GM23338 (cell line): ENCODE measurements at regions not wholly inside any gene's neighbourhood (a gene's known extent, or its start where the extent isn't known, plus 50 kb on each side); places are given as distances from the start of the nearest gene placed in this dataset.

ENCODE experiments used
- ATAC-seq: fragments of 200-7000 bp; cut with Tn5 transposase; 3 replicates; pipeline ENCODE4 v1.9.1; 2020
- DNase-seq: peaks from one replicate; pipeline ENCODE4 v3.0.0-alpha.2; 2015; ENCODE audit warnings: low spot score
- H2AFZ ChIP-seq: fragments of 200-600 bp; sonication (generic); 2 replicates; pipeline ENCODE4 v1.8.0; 2016; ENCODE audit warnings: antibody characterized with exemption, mild to moderate bottlenecking, moderate library complexity
- H3F3A ChIP-seq: fragments of 200-600 bp; sonication (generic); replicated peaks from 2 replicates; pipeline ENCODE4 v1.8.0; 2017; ENCODE audit warnings: antibody characterized with exemption, mixed run types, low read depth
- H3K27ac ChIP-seq: fragments of 200-600 bp; sonication (generic); 2 replicates; pipeline ENCODE4 v1.6.1; 2016; ENCODE audit warnings: low read depth
- H3K27me3 ChIP-seq: fragments of 200-600 bp; sonication (generic); 2 replicates; pipeline ENCODE4 v1.8.0; 2016; ENCODE audit warnings: mild to moderate bottlenecking, mixed run types, moderate library complexity; ENCODE audit not compliant: insufficient read depth
- H3K36me3 ChIP-seq: fragments of 200-600 bp; sonication (generic); 2 replicates; pipeline ENCODE4 v1.8.0; 2016; ENCODE audit warnings: mild to moderate bottlenecking; ENCODE audit not compliant: insufficient read depth
- H3K4me1 ChIP-seq: fragments of 200-600 bp; sonication (generic); 2 replicates; pipeline ENCODE4 v1.8.0; 2016; ENCODE audit warnings: mild to moderate bottlenecking, moderate library complexity; ENCODE audit not compliant: insufficient read depth
- H3K4me2 ChIP-seq: fragments of 200-600 bp; sonication (generic); 2 replicates; pipeline ENCODE4 v1.7.1; 2017; ENCODE audit warnings: mixed run types
- H3K4me3 ChIP-seq: fragments of 200-600 bp; sonication (generic); 2 replicates; pipeline ENCODE4 v1.6.1; 2016; ENCODE audit warnings: mixed run types
- H3K79me2 ChIP-seq: fragments of 200-600 bp; sonication (generic); replicated peaks from 2 replicates; pipeline ENCODE4 v1.8.0; 2017; ENCODE audit warnings: mild to moderate bottlenecking; ENCODE audit not compliant: insufficient read depth
- H3K9me2 ChIP-seq: fragments of 200-600 bp; sonication (generic); 2 replicates; pipeline ENCODE4 v1.8.0; 2017; ENCODE audit not compliant: insufficient read depth
- H4K20me1 ChIP-seq: fragments of 200-600 bp; sonication (generic); replicated peaks from 2 replicates; pipeline ENCODE4 v1.8.0; 2017; ENCODE audit warnings: mild to moderate bottlenecking; ENCODE audit not compliant: insufficient read depth
- H3K27ac Mint-ChIP-seq: 2 replicates; pipeline ENCODE4 v1.8.0; 2020; ENCODE audit warnings: inconsistent platforms, mild to moderate bottlenecking, moderate library complexity, mixed read lengths
- H3K27me3 Mint-ChIP-seq: 3 replicates; pipeline ENCODE4 v1.8.0; 2022; ENCODE audit warnings: low read depth, mild to moderate bottlenecking, moderate library complexity, mixed read lengths, inconsistent platforms; ENCODE audit not compliant: insufficient read depth, poor library complexity
- H3K36me3 Mint-ChIP-seq: 3 replicates; pipeline ENCODE4 v1.8.0; 2021; ENCODE audit warnings: low read depth, mild to moderate bottlenecking, inconsistent platforms, moderate library complexity, mixed read lengths
- H3K4me1 Mint-ChIP-seq: 3 replicates; pipeline ENCODE4 v1.8.0; 2020; ENCODE audit warnings: mild to moderate bottlenecking, inconsistent platforms, mixed read lengths
- H3K4me3 Mint-ChIP-seq: 3 replicates; pipeline ENCODE4 v1.8.0; 2021; ENCODE audit warnings: moderate library complexity, mild to moderate bottlenecking, inconsistent platforms, mixed read lengths
- H3K9me3 Mint-ChIP-seq: 3 replicates; pipeline ENCODE4 v1.8.0; 2020; ENCODE audit warnings: moderate library complexity, mild to moderate bottlenecking, inconsistent platforms, mixed read lengths
- CREB1 ChIP-seq: fragments of 250-450 bp; sonication (Bioruptor Pico); IDR thresholded peaks from 2 replicates; pipeline ENCODE4 v1.5.0; 2020; ENCODE audit warnings: low read depth, mild to moderate bottlenecking, moderate library complexity
- EZH2 ChIP-seq: fragments of 200-600 bp; sonication (generic); IDR thresholded peaks from one replicate; pipeline ENCODE4 v1.8.0; 2017; ENCODE audit warnings: antibody characterized with exemption, mild to moderate bottlenecking, low read depth; ENCODE audit not compliant: unreplicated experiment
- EZH2phosphoT487 ChIP-seq: fragments of 200-600 bp; sonication (generic); IDR thresholded peaks from one replicate; pipeline ENCODE4 v1.8.1; 2018; ENCODE audit warnings: antibody characterized with exemption; ENCODE audit not compliant: unreplicated experiment
- JUNB ChIP-seq: IDR thresholded peaks from one replicate; pipeline ENCODE4 v1.6.1; 2016; ENCODE audit warnings: antibody characterized with exemption; ENCODE audit not compliant: unreplicated experiment
- NANOG ChIP-seq: IDR thresholded peaks from 2 replicates; pipeline ENCODE4 v1.6.1; 2016; ENCODE audit warnings: antibody characterized with exemption, borderline replicate concordance
- POLR2AphosphoS5 ChIP-seq: IDR thresholded peaks from 2 replicates; pipeline ENCODE4 v1.6.1; 2016; ENCODE audit warnings: antibody characterized with exemption, low read depth
- STAT1 ChIP-seq: IDR thresholded peaks from one replicate; pipeline ENCODE4 v1.6.1; 2016; ENCODE audit warnings: antibody characterized with exemption; ENCODE audit not compliant: unreplicated experiment
- TF ChIP-seq, protein P1 (sequence below), 2 experiments: fragments of 200-600 bp in 1 of 2; sonication (generic) in 1 of 2; conservative IDR thresholded peaks; 2 replicates each; pipeline versions ENCODE4 v1.5.1 to v1.6.1; 2016 to 2017; ENCODE audit warnings: antibody characterized with exemption in 2 of 2, low read depth in 2 of 2, mild to moderate bottlenecking in 2 of 2, moderate library complexity in 1 of 2

DNA sequence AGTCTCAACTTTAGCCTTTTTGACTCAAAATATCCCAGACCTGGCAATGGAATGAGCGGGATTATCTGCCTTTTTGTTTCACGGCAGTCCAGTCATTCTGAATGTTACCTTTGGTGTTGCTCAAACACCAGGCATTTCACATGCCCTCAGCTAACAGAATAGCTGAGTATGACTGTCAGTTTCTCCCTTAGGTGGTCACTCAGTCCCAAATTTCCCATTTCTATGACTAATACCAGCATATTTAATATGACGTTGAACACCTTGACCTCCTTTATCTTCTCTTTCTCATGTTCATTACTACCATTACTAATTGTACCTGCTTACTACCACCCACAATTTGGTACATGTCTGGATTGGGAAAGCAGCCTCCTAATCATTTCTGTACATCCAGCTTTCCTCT, 65.2 kb downstream of the EDN1 start:
- Histone ChIP-seq H3K4me2 (peak overlapping the region; percentile 45; the same call in 1 of the 2 replicates), H3K4me1 (peaks cover 25% of the 10 kb centered on the region), H3F3A (peaks cover 4% of the 10 kb centered on the region; the same call in 1 of the 2 replicates), H3K79me2 (no peaks in the 10 kb centered on the region), H4K20me1 (no peaks in the 10 kb centered on the region), H3K9me2 (no peaks in the 10 kb centered on the region; the same call in none of the 2 replicates), H3K27ac (0 out of 2 replicates have a peak overlapping the region, but pooled peaks have one; percentile 64), H3K36me3 (0 out of 2 replicates have a peak, but pooled peaks cover 6% of the 10 kb centered on the region), H2AFZ (no peak overlapping the region), H3K27me3 (no peaks in the 10 kb centered on the region), H3K4me3 (no peak overlapping the region)
- Mint-ChIP-seq H3K9me3 (peaks cover 35% of the 10 kb centered on the region), H3K36me3 (peaks cover 35% of the 10 kb centered on the region), H3K4me1 (peaks cover 21% of the 10 kb centered on the region), H3K27ac (no peak overlapping the region), H3K4me3 (no peak overlapping the region), H3K27me3 (peaks cover 3% of the 10 kb centered on the region)
- TF ChIP-seq CREB1 (CRISPR knock-in tag) = no peak
- TF ChIP-seq STAT1 = no peak
- TF ChIP-seq EZH2phosphoT487 = no peak
- TF ChIP-seq JUNB = no peak
- no peak for TF ChIP-seq NANOG
- TF ChIP-seq POLR2AphosphoS5 = no peak
- ATAC-seq = no peak
- DNase-seq = no peak

DNA sequence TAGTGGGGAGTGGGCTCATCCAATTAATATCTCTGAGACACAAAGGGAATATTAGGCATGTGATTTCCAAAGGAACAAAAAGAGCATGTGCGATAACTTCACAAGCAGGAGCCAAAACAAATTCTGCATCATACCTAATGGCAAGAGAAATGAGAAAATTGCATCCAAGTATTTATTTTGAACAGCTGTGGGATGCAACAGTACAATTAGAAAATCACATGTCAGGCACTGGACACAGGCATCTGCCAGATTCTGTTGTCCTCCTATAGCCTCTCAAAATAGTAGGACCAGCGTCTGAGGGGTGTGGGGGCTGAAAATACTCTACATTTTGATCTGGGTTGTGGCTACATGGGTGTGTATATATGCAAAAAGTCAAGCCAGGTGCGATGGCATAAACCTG, 66.3 kb downstream of the EDN1 start:
- H3K27ac Mint-ChIP-seq = no peak overlapping the region
- H3K27me3 Mint-ChIP-seq = peaks cover 3% of the 10 kb centered on the region
- H3K4me1 Mint-ChIP-seq = peaks cover 21% of the 10 kb centered on the region
- Histone ChIP-seq H3K36me3 (0 out of 2 replicates have a peak, but pooled peaks cover 6% of the 10 kb centered on the region), H3K4me3 (no peak overlapping the region), H3K27me3 (no peaks in the 10 kb centered on the region), H2AFZ (no peak overlapping the region), H4K20me1 (no peaks in the 10 kb centered on the region), H3K4me1 (peaks cover 25% of the 10 kb centered on the region), H3K79me2 (no peaks in the 10 kb centered on the region), H3K9me2 (no peaks in the 10 kb centered on the region; the same call in 1 of the 2 replicates), H3F3A (peaks cover 4% of the 10 kb centered on the region; the same call in 1 of the 2 replicates), H3K4me2 (no peak overlapping the region), H3K27ac (no peak overlapping the region)
- H3K4me3 Mint-ChIP-seq = no peak overlapping the region
- H3K36me3 Mint-ChIP-seq = peaks cover 25% of the 10 kb centered on the region
- ATAC-seq (no peak), DNase-seq (no peak)
- TF ChIP-seq EZH2 = no peak
- TF ChIP-seq, protein P1, sequence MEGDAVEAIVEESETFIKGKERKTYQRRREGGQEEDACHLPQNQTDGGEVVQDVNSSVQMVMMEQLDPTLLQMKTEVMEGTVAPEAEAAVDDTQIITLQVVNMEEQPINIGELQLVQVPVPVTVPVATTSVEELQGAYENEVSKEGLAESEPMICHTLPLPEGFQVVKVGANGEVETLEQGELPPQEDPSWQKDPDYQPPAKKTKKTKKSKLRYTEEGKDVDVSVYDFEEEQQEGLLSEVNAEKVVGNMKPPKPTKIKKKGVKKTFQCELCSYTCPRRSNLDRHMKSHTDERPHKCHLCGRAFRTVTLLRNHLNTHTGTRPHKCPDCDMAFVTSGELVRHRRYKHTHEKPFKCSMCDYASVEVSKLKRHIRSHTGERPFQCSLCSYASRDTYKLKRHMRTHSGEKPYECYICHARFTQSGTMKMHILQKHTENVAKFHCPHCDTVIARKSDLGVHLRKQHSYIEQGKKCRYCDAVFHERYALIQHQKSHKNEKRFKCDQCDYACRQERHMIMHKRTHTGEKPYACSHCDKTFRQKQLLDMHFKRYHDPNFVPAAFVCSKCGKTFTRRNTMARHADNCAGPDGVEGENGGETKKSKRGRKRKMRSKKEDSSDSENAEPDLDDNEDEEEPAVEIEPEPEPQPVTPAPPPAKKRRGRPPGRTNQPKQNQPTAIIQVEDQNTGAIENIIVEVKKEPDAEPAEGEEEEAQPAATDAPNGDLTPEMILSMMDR (conservative IDR thresholded peaks at IDR 0.05; ENCODE audit: low read depth in 2 of 2) = no peak
- TF ChIP-seq EZH2phosphoT487 = no peak
- TF ChIP-seq STAT1 = no peak
- H3K9me3 Mint-ChIP-seq = peaks cover 24% of the 10 kb centered on the region
